ENCODE measurements at regions not wholly inside any gene's neighbourhood (a gene's known extent, or its start where the extent isn't known, plus 50 kb on each side); places are given as distances from the start of the nearest gene placed in this dataset.

- Histone ChIP-seq H3K4me2 (ENCODE audit: low read length) (no peak overlapping the region), H3F3A (ENCODE audit: low read length, unreplicated experiment) (no peaks in the 10 kb centered on the region), H3K9me3 (ENCODE audit: low read length) (no peaks in the 10 kb centered on the region), H3K36me3 (ENCODE audit: low read depth, low read length) (no peaks in the 10 kb centered on the region), H3K27me3 (ENCODE audit: low read length) (no peaks in the 10 kb centered on the region), H3K9ac (ENCODE audit: low read length) (no peak overlapping the region), H3K9me2 (replicated peaks; ENCODE audit: low read length) (no peaks in the 10 kb centered on the region), H4K20me1 (ENCODE audit: low read length) (no peaks in the 10 kb centered on the region), H3K4me1 (ENCODE audit: insufficient read depth, low read length) (no peaks in the 10 kb centered on the region), H3K27ac (ENCODE audit: low read length) (no peak overlapping the region), H2AFZ (ENCODE audit: low read length) (no peak overlapping the region), H3K4me3 (ENCODE audit: low read length) (no peak overlapping the region), H3K79me2 (ENCODE audit: low read length) (no peaks in the 10 kb centered on the region)
- intact Hi-C loops (cut with micrococcal nuclease) = no loop called here
- ATAC-seq (no peak), DNase-seq (no peak)
- POLR2A ChIA-PET (ENCODE audit: unreplicated experiment) = no interaction called here
- no TSS peak for BruUV-seq (replicated peaks)
- TF ChIP-seq CTCF (conservative IDR thresholded peaks at IDR 0.05; ENCODE audit: low read depth, low read length) (no peak), EZH2 (IDR thresholded peaks at IDR 0.05; ENCODE audit: low read length, unreplicated experiment) (no peak), EZH2phosphoT487 (IDR thresholded peaks at IDR 0.05; ENCODE audit: borderline replicate concordance, low read length) (no peak)
- CTCF ChIA-PET = no interaction called here
Measured at GRCh38 chr7:91518058-91518457, 253.8 kb downstream of the FZD1 start.

- H3F3A ChIP-seq (ENCODE audit: low read length, unreplicated experiment) = no peaks in the 10 kb centered on the region
- no peaks in the 10 kb centered on the region for H3K79me2 ChIP-seq (ENCODE audit: low read length)
- H3K36me3 ChIP-seq (ENCODE audit: low read depth, low read length) = no peaks in the 10 kb centered on the region
- no peak overlapping the region for H2AFZ ChIP-seq (ENCODE audit: low read length)
- H3K27me3 ChIP-seq (ENCODE audit: low read length) = no peaks in the 10 kb centered on the region
- BruUV-seq (replicated peaks) = no TSS peak
- ATAC-seq (no peak), DNase-seq (no peak)
- no peaks in the 10 kb centered on the region for H3K9me2 ChIP-seq (replicated peaks; ENCODE audit: low read length)
- no peaks in the 10 kb centered on the region for H3K9me3 ChIP-seq (ENCODE audit: low read length)
- H3K27ac ChIP-seq (ENCODE audit: low read length) = no peak overlapping the region
- H3K9ac ChIP-seq (ENCODE audit: low read length) = no peak overlapping the region
- TF ChIP-seq CTCF (conservative IDR thresholded peaks at IDR 0.05; ENCODE audit: low read depth, low read length) (no peak), EZH2 (IDR thresholded peaks at IDR 0.05; ENCODE audit: low read length, unreplicated experiment) (no peak), EZH2phosphoT487 (IDR thresholded peaks at IDR 0.05; ENCODE audit: borderline replicate concordance, low read length) (no peak)
- POLR2A ChIA-PET (ENCODE audit: unreplicated experiment) = no interaction called here
- no peaks in the 10 kb centered on the region for H3K4me1 ChIP-seq (ENCODE audit: insufficient read depth, low read length)
- H4K20me1 ChIP-seq (ENCODE audit: low read length) = no peaks in the 10 kb centered on the region
- intact Hi-C loops (cut with micrococcal nuclease) = no loop called here
- no peak overlapping the region for H3K4me2 ChIP-seq (ENCODE audit: low read length)
- no peak overlapping the region for H3K4me3 ChIP-seq (ENCODE audit: low read length)
- CTCF ChIA-PET = no interaction called here
Measured at GRCh38 chr7:91519241-91520158, 255.3 kb downstream of the FZD1 start.

- intact Hi-C loops (cut with micrococcal nuclease) = no loop called here
- no peak for DNase-seq
- ChIA-PET POLR2A (ENCODE audit: unreplicated experiment) (no interaction called here), CTCF (no interaction called here)
- Histone ChIP-seq H3K9ac (ENCODE audit: low read length) (no peak overlapping the region), H3K27me3 (ENCODE audit: low read length) (no peaks in the 10 kb centered on the region), H3F3A (ENCODE audit: low read length, unreplicated experiment) (no peaks in the 10 kb centered on the region), H2AFZ (ENCODE audit: low read length) (no peak overlapping the region), H3K4me2 (ENCODE audit: low read length) (no peak overlapping the region), H4K20me1 (ENCODE audit: low read length) (no peaks in the 10 kb centered on the region), H3K79me2 (ENCODE audit: low read length) (no peaks in the 10 kb centered on the region), H3K36me3 (ENCODE audit: low read depth, low read length) (no peaks in the 10 kb centered on the region), H3K9me3 (ENCODE audit: low read length) (no peaks in the 10 kb centered on the region), H3K27ac (ENCODE audit: low read length) (no peak overlapping the region), H3K4me3 (ENCODE audit: low read length) (no peak overlapping the region), H3K4me1 (ENCODE audit: insufficient read depth, low read length) (no peaks in the 10 kb centered on the region), H3K9me2 (replicated peaks; ENCODE audit: low read length) (no peaks in the 10 kb centered on the region)
- no TSS peak for BruUV-seq (replicated peaks)
- TF ChIP-seq CTCF (conservative IDR thresholded peaks at IDR 0.05; ENCODE audit: low read depth, low read length) (no peak), EZH2phosphoT487 (IDR thresholded peaks at IDR 0.05; ENCODE audit: borderline replicate concordance, low read length) (no peak), EZH2 (IDR thresholded peaks at IDR 0.05; ENCODE audit: low read length, unreplicated experiment) (no peak)
- no peak for ATAC-seq
Measured at GRCh38 chr7:91520645-91521044, 256.4 kb downstream of the FZD1 start.
